ENCODE measurements at regions not wholly inside any gene's neighbourhood (a gene's known extent, or its start where the extent isn't known, plus 50 kb on each side); places are given as distances from the start of the nearest gene placed in this dataset.

DNA sequence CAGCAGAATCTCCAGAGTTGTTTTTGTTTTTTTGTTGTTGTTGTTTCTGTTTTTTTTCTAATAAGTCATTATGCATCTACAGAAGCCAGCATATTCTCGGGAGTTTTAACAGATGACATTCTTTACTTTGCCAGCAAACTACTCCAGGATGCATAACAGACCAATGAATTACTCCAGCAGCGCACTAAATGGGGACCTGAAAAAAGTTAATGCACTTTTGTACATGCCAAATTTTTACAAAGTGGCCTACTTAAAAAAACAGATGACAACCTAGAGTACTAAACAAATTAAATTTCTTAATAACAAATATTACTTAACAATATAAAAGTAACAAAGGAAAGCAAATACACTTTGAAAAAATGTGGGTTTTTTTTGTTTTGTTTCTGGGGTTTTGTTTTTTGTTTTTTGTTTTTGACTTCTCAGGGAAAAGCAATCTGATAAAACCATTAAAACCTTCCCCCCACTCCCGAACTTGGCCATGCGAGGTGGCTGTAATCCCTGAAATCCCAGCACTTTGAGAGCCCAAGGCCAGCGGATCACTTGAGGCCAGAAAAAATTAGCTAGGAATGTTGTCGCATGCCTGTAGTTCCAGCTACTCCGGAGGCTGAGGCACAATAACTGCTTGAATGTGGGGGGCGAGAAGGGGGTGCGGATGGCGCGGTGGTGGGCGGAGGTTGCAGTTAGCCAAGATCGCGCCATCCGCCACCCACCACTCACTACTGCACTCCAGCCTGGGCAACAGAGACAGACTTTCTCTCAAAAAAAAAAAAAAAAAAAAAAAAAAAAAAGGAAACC is 352.4 kb downstream of the CETN3 start:
- TF ChIP-seq EZH2 (IDR thresholded peaks at IDR 0.05; ENCODE audit: insufficient read depth, poor library complexity, severe bottlenecking) (no peak), EZH2phosphoT487 (IDR thresholded peaks at IDR 0.05; ENCODE audit: insufficient read depth, low read depth) (no peak)
